ENCODE measurements at regions not wholly inside any gene's neighbourhood (a gene's known extent, or its start where the extent isn't known, plus 50 kb on each side); places are given as distances from the start of the nearest gene placed in this dataset.
A peak's percentile ranks its signal among the peaks of the same experiment; 100 is the strongest.

DNA sequence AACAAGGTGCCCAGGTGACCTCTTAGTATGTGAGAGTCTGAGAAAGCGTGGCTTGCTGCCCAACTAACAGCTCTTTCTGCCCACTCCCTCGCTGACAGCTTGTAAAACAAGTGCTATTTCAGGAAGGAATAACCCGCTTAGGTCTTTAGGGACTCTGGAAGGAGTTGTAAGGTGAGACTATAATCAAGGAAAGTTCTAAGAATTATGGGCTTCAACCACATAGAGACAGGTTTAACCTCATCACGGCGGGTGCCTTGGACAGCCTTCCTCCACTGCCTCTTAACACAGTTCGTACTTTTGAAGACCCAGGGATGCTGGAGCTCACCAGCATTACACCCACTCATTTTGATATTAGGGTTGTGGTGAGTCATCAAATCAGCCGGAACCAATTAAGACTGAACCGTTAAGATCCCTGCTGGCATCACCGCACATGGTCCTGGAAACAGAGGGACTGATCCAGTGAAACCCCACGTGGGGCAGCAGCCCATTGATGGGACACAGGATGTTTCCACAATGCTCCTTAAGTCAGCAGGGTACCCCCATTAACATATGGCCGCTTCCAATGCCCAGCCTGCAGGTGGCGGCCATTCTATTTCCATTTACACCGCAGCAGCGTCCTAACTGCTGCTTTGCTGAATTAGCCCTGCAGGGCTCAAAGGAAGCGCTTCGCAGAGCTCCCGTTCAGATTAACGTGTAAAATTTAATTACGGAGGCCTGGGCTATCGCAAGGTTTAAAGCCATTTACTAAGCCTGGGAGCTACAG lies 176.6 kb upstream of the SDK2 start:
- DNase-seq, result no peak
- Histone ChIP-seq H3K4me1 (peaks cover 0 to 7% (median 0%) of the 10 kb centered on the region in 3 donors), H3K36me3 (no peaks in the 10 kb centered on the region), H3K4me3 (no peak overlapping the region), H3K9me3 (no peaks in the 10 kb centered on the region), H3K27me3 (peaks cover 0 to 48% (median 0%) of the 10 kb centered on the region in 4 donors), H3K27ac (no peak overlapping the region)
- 26 to 44% methylated on average over 19 of the region's 20 CpGs for whole genome bisulfite sequencing, 2 donors
- intact Hi-C loops (cut with DNase I), result no loop called here
- TF ChIP-seq CTCF (IDR thresholded peaks at IDR 0.05) (peak in 4 of 6 experiments; percentile 35 to 50 (median 44)), POLR2A (IDR thresholded peaks at IDR 0.05) (no peak)

DNA sequence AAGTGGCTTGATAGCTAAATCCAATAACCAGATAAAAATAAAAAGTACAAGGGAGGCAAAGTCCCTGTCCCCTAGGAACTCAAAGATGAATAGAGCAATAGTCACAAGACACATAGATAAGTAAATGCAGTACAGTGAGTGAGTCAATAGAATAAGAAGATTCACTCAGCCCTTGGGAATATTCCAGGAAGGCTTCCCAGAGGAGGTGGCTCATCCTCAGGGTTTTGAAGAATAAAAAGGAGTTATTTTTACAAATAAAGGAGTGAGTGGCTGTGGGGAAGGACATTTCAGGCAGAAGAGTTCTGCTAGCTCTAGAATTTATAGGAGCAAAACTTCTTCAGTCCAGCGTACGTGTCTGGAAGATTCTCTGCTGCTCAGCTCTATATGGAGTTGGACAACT lies 177.4 kb upstream of the SDK2 start:
- no peak for DNase-seq
- H3K27me3 ChIP-seq, result peaks cover 0 to 56% (median 0%) of the 10 kb centered on the region in 4 donors
- H3K36me3 ChIP-seq, result no peaks in the 10 kb centered on the region
- intact Hi-C loops (cut with DNase I), result no loop called here
- H3K9me3 ChIP-seq, result no peaks in the 10 kb centered on the region
- H3K4me1 ChIP-seq, result peaks cover 0 to 7% (median 0%) of the 10 kb centered on the region in 3 donors
- 90 to 100% methylated on average over 2 of the region's 2 CpGs for WGBS, 2 donors
- no peak for TF ChIP-seq CTCF (IDR thresholded peaks at IDR 0.05)
- no peak overlapping the region for H3K4me3 ChIP-seq
- H3K27ac ChIP-seq, result no peak overlapping the region

GRCh38 chr17:73822371-73822770 lies 178.1 kb upstream of the SDK2 start:
- Histone ChIP-seq H3K4me3 (no peak overlapping the region), H3K27ac (no peak overlapping the region), H3K4me1 (peaks cover 0 to 9% (median 0%) of the 10 kb centered on the region in 3 donors), H3K36me3 (no peaks in the 10 kb centered on the region), H3K9me3 (no peaks in the 10 kb centered on the region), H3K27me3 (peaks cover 0 to 58% (median 0%) of the 10 kb centered on the region in 4 donors)
- WGBS, 2 donors, result 81 to 87% methylated on average over 13 of the region's 13 CpGs
- TF ChIP-seq CTCF (IDR thresholded peaks at IDR 0.05) (no peak), POLR2A (IDR thresholded peaks at IDR 0.05) (no peak)
- DNase-seq, result no peak
- intact Hi-C loops (cut with DNase I), result no loop called here

- H3K4me3 ChIP-seq, result no peak overlapping the region
- DNase-seq, result no peak
- intact Hi-C loops (cut with DNase I), result no loop called here
- peaks cover 0 to 17% (median 2%) of the 10 kb centered on the region in 3 donors for H3K4me1 ChIP-seq
- TF ChIP-seq POLR2A (IDR thresholded peaks at IDR 0.05) (no peak), CTCF (IDR thresholded peaks at IDR 0.05) (no peak)
- no peaks in the 10 kb centered on the region for H3K36me3 ChIP-seq
- H3K27ac ChIP-seq, result no peak overlapping the region
- WGBS, 2 donors, result 54 to 81% methylated on average over 3 to 7 of the region's 7 CpGs
- H3K27me3 ChIP-seq, result peaks cover 0 to 58% (median 0%) of the 10 kb centered on the region in 4 donors
- no peaks in the 10 kb centered on the region for H3K9me3 ChIP-seq
Observed at GRCh38 chr17:73823684-73824083, 179.4 kb upstream of the SDK2 start.

GRCh38 chr17:73824321-73824720 lies 180.1 kb upstream of the SDK2 start:
- intact Hi-C loops (cut with DNase I), result no loop called here
- H3K36me3 ChIP-seq, result no peaks in the 10 kb centered on the region
- H3K4me3 ChIP-seq, result no peak overlapping the region
- no peak for DNase-seq
- H3K27me3 ChIP-seq, result peaks cover 0 to 58% (median 0%) of the 10 kb centered on the region in 4 donors
- no peak overlapping the region for H3K27ac ChIP-seq
- peaks cover 0 to 17% (median 2%) of the 10 kb centered on the region in 3 donors for H3K4me1 ChIP-seq
- TF ChIP-seq POLR2A (IDR thresholded peaks at IDR 0.05) (no peak), CTCF (IDR thresholded peaks at IDR 0.05) (no peak)
- 65 to 100% methylated on average over 2 to 4 of the region's 4 CpGs for WGBS, 2 donors
- H3K9me3 ChIP-seq, result no peaks in the 10 kb centered on the region

All from esophagus squamous epithelium (tissue), 5 donors.